ENCODE measurements at regions not wholly inside any gene's neighbourhood (a gene's known extent, or its start where the extent isn't known, plus 50 kb on each side); places are given as distances from the start of the nearest gene placed in this dataset.

DNA sequence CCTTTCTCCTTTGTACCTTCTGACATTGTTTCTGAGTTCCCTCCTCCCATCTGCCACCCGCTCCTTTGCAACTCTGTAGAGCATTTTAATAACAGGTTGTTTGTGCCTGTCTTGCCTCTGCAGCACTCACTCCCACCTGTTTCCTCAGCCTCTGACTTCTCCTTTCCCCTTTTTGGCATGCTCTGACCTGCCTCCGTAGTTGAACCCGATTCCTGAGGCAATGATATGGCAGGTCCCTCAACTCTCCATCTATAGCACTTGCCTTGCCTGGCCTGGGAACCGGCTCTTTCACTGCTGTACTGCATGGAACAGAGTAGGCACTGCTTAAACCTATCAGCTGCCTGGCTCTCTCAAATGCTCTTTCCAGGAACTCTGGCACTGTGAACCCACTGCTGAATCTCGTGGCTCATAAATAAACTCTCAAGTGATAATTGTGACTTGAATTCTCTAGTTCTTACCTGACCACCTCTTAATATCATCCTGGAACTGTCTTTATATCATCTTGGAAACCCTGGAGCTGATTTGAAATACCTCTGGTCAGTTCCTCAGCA is 50.3 kb downstream of the UTRN start:
- H3K4me1 ChIP-seq (ENCODE audit: control insufficient read depth, insufficient read depth, low read length, poor library complexity, severe bottlenecking), result peaks cover 38% of the 10 kb centered on the region
- H3K4me3 ChIP-seq (ENCODE audit: low read depth, low read length), result peak overlapping the region; percentile 90
- H3K36me3 Mint-ChIP-seq, result no peaks in the 10 kb centered on the region

DNA sequence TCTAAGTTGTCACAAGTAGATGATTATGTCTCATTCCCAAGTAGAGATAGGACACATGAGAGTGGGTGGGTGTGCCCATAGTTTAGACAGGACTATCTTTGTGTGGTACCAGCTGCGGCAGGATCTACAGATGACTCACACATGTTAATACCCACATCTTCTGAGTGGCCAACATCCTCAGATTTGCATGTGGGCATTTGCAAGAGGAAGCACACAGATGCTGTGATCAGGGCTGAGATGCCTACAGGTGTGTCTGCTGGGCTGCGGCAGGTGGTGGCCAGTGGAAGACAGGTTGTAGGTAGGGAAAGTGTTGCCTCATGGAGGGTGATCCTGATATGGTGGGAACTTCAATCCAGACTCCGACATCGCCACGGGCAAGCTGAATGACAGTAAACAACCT is 50.8 kb downstream of the UTRN start:
- peaks cover 20 to 59% (median 48%) of the 10 kb centered on the region in 4 donors for H3K4me1 Mint-ChIP-seq
- Histone ChIP-seq H3K27me3 (ENCODE audit: control insufficient read depth, insufficient read depth, low read length) (no peaks in the 10 kb centered on the region), H3K4me3 (ENCODE audit: low read depth, low read length) (peak overlapping the region; percentile 90), H3K9me3 (ENCODE audit: control insufficient read depth in 2 of 2, low read length in 2 of 2) (no peaks in the 10 kb centered on the region), H3K4me1 (ENCODE audit: control insufficient read depth, insufficient read depth, low read length, poor library complexity, severe bottlenecking) (peaks cover 38% of the 10 kb centered on the region), H3K27ac (ENCODE audit: insufficient read depth, low read length, poor library complexity, severe bottlenecking) (peak overlapping the region; percentile 55), H3K36me3 (ENCODE audit: control insufficient read depth, insufficient read depth, low read length) (no peaks in the 10 kb centered on the region)
- no peaks in the 10 kb centered on the region for H3K36me3 Mint-ChIP-seq
- DNase-seq (peak in 2 of 3 donors; percentile 33 to 85), ATAC-seq (ENCODE audit: low read depth in 2 of 2) (peak; percentile 72 to 79)
- H3K27me3 Mint-ChIP-seq, result no peaks in the 10 kb centered on the region
- H3K27ac Mint-ChIP-seq, result peak overlapping the region; percentile 94 to 98 (median 95)
- peak overlapping the region; percentile 71 to 93 (median 82) for H3K4me3 Mint-ChIP-seq
- H3K9me3 Mint-ChIP-seq, result no peaks in the 10 kb centered on the region

More for the DNA sequence above, 50.3 kb downstream of the UTRN start:
- H3K27ac ChIP-seq (ENCODE audit: insufficient read depth, low read length, poor library complexity, severe bottlenecking), result peak overlapping the region; percentile 55
- Mint-ChIP-seq H3K27ac (peak overlapping the region; percentile 94 to 98 (median 95)), H3K4me3 (peak overlapping the region; percentile 71 to 93 (median 82)), H3K9me3 (no peaks in the 10 kb centered on the region), H3K4me1 (peaks cover 18 to 56% (median 49%) of the 10 kb centered on the region in 4 donors), H3K27me3 (no peaks in the 10 kb centered on the region)
- no peaks in the 10 kb centered on the region for H3K27me3 ChIP-seq (ENCODE audit: control insufficient read depth, insufficient read depth, low read length)
- H3K9me3 ChIP-seq (ENCODE audit: control insufficient read depth in 2 of 2, low read length in 2 of 2), result no peaks in the 10 kb centered on the region
- ATAC-seq (ENCODE audit: low read depth in 2 of 2) (no peak), DNase-seq (peak in 1 of 3 donors; percentile 52)
- H3K36me3 ChIP-seq (ENCODE audit: control insufficient read depth, insufficient read depth, low read length), result no peaks in the 10 kb centered on the region

- Mint-ChIP-seq H3K36me3 (no peaks in the 10 kb centered on the region), H3K4me3 (peak overlapping the region in 3 of 4 donors; percentile 13 to 49 (median 27)), H3K9me3 (no peaks in the 10 kb centered on the region), H3K27me3 (no peaks in the 10 kb centered on the region), H3K4me1 (peaks cover 28 to 69% (median 54%) of the 10 kb centered on the region in 4 donors), H3K27ac (peak overlapping the region; percentile 81 to 94 (median 93))
- ATAC-seq (ENCODE audit: low read depth in 2 of 2), result no peak
- Histone ChIP-seq H3K27me3 (ENCODE audit: control insufficient read depth, insufficient read depth, low read length) (no peaks in the 10 kb centered on the region), H3K4me3 (ENCODE audit: low read depth, low read length) (no peak overlapping the region), H3K27ac (ENCODE audit: insufficient read depth, low read length, poor library complexity, severe bottlenecking) (no peak overlapping the region), H3K9me3 (ENCODE audit: control insufficient read depth in 2 of 2, low read length in 2 of 2) (no peaks in the 10 kb centered on the region), H3K36me3 (ENCODE audit: control insufficient read depth, insufficient read depth, low read length) (no peaks in the 10 kb centered on the region), H3K4me1 (ENCODE audit: control insufficient read depth, insufficient read depth, low read length, poor library complexity, severe bottlenecking) (peaks cover 45% of the 10 kb centered on the region)
- DNase-seq, result no peak
Measured at GRCh38 chr6:144336900-144337299, 51.8 kb downstream of the UTRN start.

GRCh38 chr6:144338474-144338873 is 53.3 kb downstream of the UTRN start:
- Mint-ChIP-seq H3K4me1 (peaks cover 39 to 82% (median 67%) of the 10 kb centered on the region in 4 donors), H3K27ac (peak overlapping the region; percentile 65 to 85 (median 68)), H3K4me3 (peak overlapping the region in 2 of 4 donors; percentile 8 to 61), H3K27me3 (no peaks in the 10 kb centered on the region), H3K36me3 (no peaks in the 10 kb centered on the region), H3K9me3 (peaks cover 0 to 1% (median 0%) of the 10 kb centered on the region in 7 donors)
- H3K9me3 ChIP-seq (ENCODE audit: control insufficient read depth in 2 of 2, low read length in 2 of 2), result no peaks in the 10 kb centered on the region
- no peak overlapping the region for H3K27ac ChIP-seq (ENCODE audit: insufficient read depth, low read length, poor library complexity, severe bottlenecking)
- H3K36me3 ChIP-seq (ENCODE audit: control insufficient read depth, insufficient read depth, low read length), result no peaks in the 10 kb centered on the region
- no peak overlapping the region for H3K4me3 ChIP-seq (ENCODE audit: low read depth, low read length)
- peaks cover 61% of the 10 kb centered on the region for H3K4me1 ChIP-seq (ENCODE audit: control insufficient read depth, insufficient read depth, low read length, poor library complexity, severe bottlenecking)
- no peaks in the 10 kb centered on the region for H3K27me3 ChIP-seq (ENCODE audit: control insufficient read depth, insufficient read depth, low read length)
- ATAC-seq (ENCODE audit: low read depth in 2 of 2) (no peak), DNase-seq (no peak)

DNA sequence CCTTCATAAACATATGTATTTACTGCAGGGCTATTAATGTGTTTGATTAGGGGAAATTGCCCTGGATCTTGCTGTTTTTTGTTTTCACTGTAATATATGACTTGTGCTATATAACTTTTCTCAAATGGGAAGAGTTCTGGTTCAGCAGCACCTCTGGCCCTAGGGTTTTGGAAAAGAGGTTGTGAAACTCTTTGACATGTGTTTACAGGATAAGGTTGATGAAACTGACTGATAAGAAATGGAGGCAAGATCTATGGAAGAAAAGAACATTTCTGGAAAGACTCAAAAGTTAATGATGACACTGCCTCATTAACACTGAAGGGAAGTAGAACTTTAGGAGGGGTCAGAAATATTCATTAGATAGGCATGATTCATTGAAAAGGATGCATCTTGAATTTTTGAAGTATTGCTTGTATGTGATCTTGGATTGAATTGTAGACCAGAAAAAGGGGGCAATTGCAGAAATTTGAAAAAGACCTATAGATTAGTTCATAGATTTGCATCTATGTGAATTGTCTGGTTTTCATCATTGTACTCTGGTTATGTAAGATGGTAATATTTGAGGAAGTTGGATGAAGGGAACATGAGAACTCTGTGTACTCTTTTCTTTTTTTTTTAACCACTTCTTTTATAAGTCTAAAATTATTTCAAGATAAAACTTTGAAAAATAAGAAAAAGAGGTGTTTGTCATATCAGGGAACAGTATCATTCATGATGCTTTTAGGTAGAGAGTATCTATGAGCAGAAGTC is 54.0 kb downstream of the UTRN start:
- no peaks in the 10 kb centered on the region for H3K9me3 ChIP-seq (ENCODE audit: control insufficient read depth in 2 of 2, low read length in 2 of 2)
- H3K36me3 ChIP-seq (ENCODE audit: control insufficient read depth, insufficient read depth, low read length), result no peaks in the 10 kb centered on the region
- ATAC-seq (ENCODE audit: low read depth in 2 of 2) (no peak), DNase-seq (no peak)
- peaks cover 0 to 1% (median 0%) of the 10 kb centered on the region in 7 donors for H3K9me3 Mint-ChIP-seq
- no peaks in the 10 kb centered on the region for H3K27me3 Mint-ChIP-seq
- peaks cover 44 to 82% (median 65%) of the 10 kb centered on the region in 4 donors for H3K4me1 Mint-ChIP-seq
- peak overlapping the region in 1 of 4 donors; percentile 61 for H3K4me3 Mint-ChIP-seq
- H3K27me3 ChIP-seq (ENCODE audit: control insufficient read depth, insufficient read depth, low read length), result no peaks in the 10 kb centered on the region
- peaks cover 63% of the 10 kb centered on the region for H3K4me1 ChIP-seq (ENCODE audit: control insufficient read depth, insufficient read depth, low read length, poor library complexity, severe bottlenecking)
- H3K36me3 Mint-ChIP-seq, result no peaks in the 10 kb centered on the region
- H3K27ac ChIP-seq (ENCODE audit: insufficient read depth, low read length, poor library complexity, severe bottlenecking), result no peak overlapping the region
- H3K4me3 ChIP-seq (ENCODE audit: low read depth, low read length), result no peak overlapping the region
- H3K27ac Mint-ChIP-seq, result peak overlapping the region in 2 of 3 donors; percentile 68 to 85

DNA sequence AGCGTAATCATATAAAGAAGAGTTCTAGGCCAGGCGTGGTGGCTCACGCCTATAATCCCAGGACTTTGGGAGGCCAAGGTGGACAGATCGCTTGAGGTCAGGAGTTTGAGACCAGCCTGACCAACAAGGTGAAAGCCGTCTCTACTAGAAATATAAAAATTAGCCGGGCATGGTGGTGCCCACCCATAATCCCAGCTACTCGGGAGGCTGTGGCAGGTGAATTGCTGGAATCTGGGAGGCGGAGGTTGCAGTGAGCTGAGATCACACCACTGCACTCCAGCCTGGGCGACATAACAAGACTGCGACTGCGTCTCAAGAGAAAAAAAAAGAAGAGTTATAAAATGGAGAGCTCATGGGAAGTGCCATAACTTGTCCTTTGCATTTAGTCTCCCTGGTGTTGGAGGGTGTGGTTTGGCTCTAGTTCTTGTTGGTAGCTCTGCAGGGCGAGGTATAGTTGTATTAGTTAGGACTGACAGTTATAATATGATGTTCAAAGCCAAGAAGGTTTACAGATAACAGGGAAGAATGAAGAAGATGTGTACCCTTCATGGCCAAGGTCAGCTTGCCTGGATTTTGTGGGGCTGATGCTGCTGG is 54.8 kb downstream of the UTRN start:
- H3K27ac Mint-ChIP-seq, result peak overlapping the region in 1 of 3 donors; percentile 89
- Histone ChIP-seq H3K4me1 (ENCODE audit: control insufficient read depth, insufficient read depth, low read length, poor library complexity, severe bottlenecking) (peaks cover 62% of the 10 kb centered on the region), H3K27me3 (ENCODE audit: control insufficient read depth, insufficient read depth, low read length) (no peaks in the 10 kb centered on the region), H3K36me3 (ENCODE audit: control insufficient read depth, insufficient read depth, low read length) (no peaks in the 10 kb centered on the region), H3K9me3 (ENCODE audit: control insufficient read depth in 2 of 2, low read length in 2 of 2) (no peaks in the 10 kb centered on the region), H3K27ac (ENCODE audit: insufficient read depth, low read length, poor library complexity, severe bottlenecking) (no peak overlapping the region), H3K4me3 (ENCODE audit: low read depth, low read length) (no peak overlapping the region)
- peaks cover 39 to 80% (median 63%) of the 10 kb centered on the region in 4 donors for H3K4me1 Mint-ChIP-seq
- H3K36me3 Mint-ChIP-seq, result no peaks in the 10 kb centered on the region
- peaks cover 0 to 1% (median 0%) of the 10 kb centered on the region in 7 donors for H3K9me3 Mint-ChIP-seq
- no peak for DNase-seq
- no peak for ATAC-seq (ENCODE audit: low read depth in 2 of 2)
- H3K4me3 Mint-ChIP-seq, result peak overlapping the region in 1 of 4 donors; percentile 34
- H3K27me3 Mint-ChIP-seq, result no peaks in the 10 kb centered on the region

GRCh38 chr6:144340541-144341371 is 55.6 kb downstream of the UTRN start:
- peaks cover 0 to 1% (median 0%) of the 10 kb centered on the region in 7 donors for H3K9me3 Mint-ChIP-seq
- peaks cover 36 to 80% (median 61%) of the 10 kb centered on the region in 4 donors for H3K4me1 Mint-ChIP-seq
- no peak for ATAC-seq (ENCODE audit: low read depth in 2 of 2)
- Histone ChIP-seq H3K4me3 (ENCODE audit: low read depth, low read length) (no peak overlapping the region), H3K36me3 (ENCODE audit: control insufficient read depth, insufficient read depth, low read length) (no peaks in the 10 kb centered on the region), H3K4me1 (ENCODE audit: control insufficient read depth, insufficient read depth, low read length, poor library complexity, severe bottlenecking) (peaks cover 62% of the 10 kb centered on the region), H3K27me3 (ENCODE audit: control insufficient read depth, insufficient read depth, low read length) (no peaks in the 10 kb centered on the region), H3K9me3 (ENCODE audit: control insufficient read depth in 2 of 2, low read length in 2 of 2) (no peaks in the 10 kb centered on the region), H3K27ac (ENCODE audit: insufficient read depth, low read length, poor library complexity, severe bottlenecking) (no peak overlapping the region)
- peak overlapping the region in 1 of 4 donors; percentile 34 for H3K4me3 Mint-ChIP-seq
- DNase-seq, result no peak
- peak overlapping the region in 2 of 3 donors; percentile 86 to 89 for H3K27ac Mint-ChIP-seq
- H3K27me3 Mint-ChIP-seq, result no peaks in the 10 kb centered on the region
- no peaks in the 10 kb centered on the region for H3K36me3 Mint-ChIP-seq
